ENCODE measurements at regions not wholly inside any gene's neighbourhood (a gene's known extent, or its start where the extent isn't known, plus 50 kb on each side); places are given as distances from the start of the nearest gene placed in this dataset.

- no peaks in the 10 kb centered on the region for H3K27me3 ChIP-seq
- H3K27ac ChIP-seq, result no peak overlapping the region
- intact Hi-C loops (cut with DNase I), result loop anchor here in 1 of 3 donors (10.0 kb wide), 1 partner anchor 221 kb away; no protein-coding TSS in a partner anchor
- H3K36me3 ChIP-seq, result no peaks in the 10 kb centered on the region
- TF ChIP-seq CTCF (IDR thresholded peaks at IDR 0.05), result no peak
- peaks cover 0 to 8% (median 6%) of the 10 kb centered on the region in 3 donors for H3K4me1 ChIP-seq
- FAIRE-seq (no peak), DNase-seq (no peak), ATAC-seq (no peak)
- 87 to 96% methylated on average over 4 of the region's 4 CpGs for WGBS, 2 donors
- H3K9me3 ChIP-seq, result no peaks in the 10 kb centered on the region
- H3K4me3 ChIP-seq, result no peak overlapping the region
These were observed 97.9 kb upstream of the MBNL2 start for GRCh38 chr13:97124206-97124605.

GRCh38 chr13:97124915-97125809, 97.0 kb upstream of the MBNL2 start:
- Histone ChIP-seq H3K4me3 (no peak overlapping the region), H3K27ac (no peak overlapping the region), H3K27me3 (no peaks in the 10 kb centered on the region), H3K36me3 (no peaks in the 10 kb centered on the region), H3K9me3 (no peaks in the 10 kb centered on the region), H3K4me1 (peaks cover 0 to 8% (median 6%) of the 10 kb centered on the region in 3 donors)
- intact Hi-C loops (cut with DNase I), result loop anchor here in 1 of 3 donors (10.0 kb wide), 1 partner anchor 220 kb away; no protein-coding TSS in a partner anchor
- 16 to 17% methylated on average over 9 of the region's 9 CpGs for WGBS, 2 donors
- DNase-seq, result peak in 2 of 6 donors; percentile 24 to 38
- ATAC-seq, result peak; percentile 73 to 82 (median 76)
- no peak for FAIRE-seq
- no peak for TF ChIP-seq CTCF (IDR thresholded peaks at IDR 0.05)

GRCh38 chr13:97125810-97126738, 96.1 kb upstream of the MBNL2 start:
- FAIRE-seq (no peak), ATAC-seq (peak in 3 of 4 donors; percentile 19 to 45 (median 39)), DNase-seq (no peak)
- no peak overlapping the region for H3K27ac ChIP-seq
- WGBS, 2 donors, result 74 to 75% methylated on average over 13 of the region's 13 CpGs
- H3K4me3 ChIP-seq, result no peak overlapping the region
- no peaks in the 10 kb centered on the region for H3K9me3 ChIP-seq
- no peaks in the 10 kb centered on the region for H3K27me3 ChIP-seq
- TF ChIP-seq CTCF (IDR thresholded peaks at IDR 0.05), result no peak
- H3K4me1 ChIP-seq, result peaks cover 0 to 8% (median 6%) of the 10 kb centered on the region in 3 donors
- intact Hi-C loops (cut with DNase I), result loop anchor here in 1 of 3 donors (10.0 kb wide), 1 partner anchor 219 kb away; no protein-coding TSS in a partner anchor
- H3K36me3 ChIP-seq, result no peaks in the 10 kb centered on the region

GRCh38 chr13:97127842-97128241, 94.3 kb upstream of the MBNL2 start:
- DNase-seq, result no peak
- no peak for ATAC-seq
- Histone ChIP-seq H3K9me3 (no peaks in the 10 kb centered on the region), H3K4me3 (no peak overlapping the region), H3K36me3 (no peaks in the 10 kb centered on the region), H3K27me3 (no peaks in the 10 kb centered on the region), H3K4me1 (peaks cover 0 to 8% (median 6%) of the 10 kb centered on the region in 3 donors), H3K27ac (no peak overlapping the region)
- FAIRE-seq, result no peak
- WGBS, 2 donors, result 82 to 83% methylated on average over 1 of the region's 1 CpG
- intact Hi-C loops (cut with DNase I), result loop anchor here in 1 of 3 donors (10.0 kb wide), 1 partner anchor 217 kb away; no protein-coding TSS in a partner anchor
- TF ChIP-seq CTCF (IDR thresholded peaks at IDR 0.05), result no peak

All from pancreas (tissue), 10 donors.